ENCODE measurements at regions not wholly inside any gene's neighbourhood (a gene's known extent, or its start where the extent isn't known, plus 50 kb on each side); places are given as distances from the start of the nearest gene placed in this dataset.

- TF ChIP-seq EZH2 (IDR thresholded peaks at IDR 0.05; ENCODE audit: borderline replicate concordance, low read length) (no peak), CTCF (conservative IDR thresholded peaks at IDR 0.05 in 1 of 2, IDR thresholded peaks at IDR 0.05 in 1 of 2; ENCODE audit: extremely low read depth in 1 of 2, insufficient read depth in 1 of 2, low read depth in 1 of 2, low read length in 2 of 2) (no peak)
These were observed 317.5 kb downstream of the KLF12 start for GRCh38 chr13:73816702-73817101.

Data from mammary epithelial cell (primary cell).